ENCODE measurements at regions not wholly inside any gene's neighbourhood (a gene's known extent, or its start where the extent isn't known, plus 50 kb on each side); places are given as distances from the start of the nearest gene placed in this dataset.

- H3K27ac ChIP-seq, result no peak overlapping the region
- no peaks in the 10 kb centered on the region for H3K9me3 ChIP-seq (ENCODE audit: severe bottlenecking)
- DNase-seq, result no peak
- H3K36me3 ChIP-seq, result no peaks in the 10 kb centered on the region
- no peaks in the 10 kb centered on the region for H3K27me3 ChIP-seq (ENCODE audit: insufficient read depth, low read depth, severe bottlenecking)
- no peak overlapping the region for H3K4me3 ChIP-seq (ENCODE audit: low read depth, low read length)
- TF ChIP-seq CTCF (IDR thresholded peaks at IDR 0.05; ENCODE audit: low read depth, low read length), result no peak
Measured at GRCh38 chr15:55017635-55018034, 179.1 kb downstream of the RSL24D1 start.

- no peaks in the 10 kb centered on the region for H3K36me3 ChIP-seq
- H3K27ac ChIP-seq, result no peak overlapping the region
- no peak for DNase-seq
- TF ChIP-seq CTCF (IDR thresholded peaks at IDR 0.05; ENCODE audit: low read depth, low read length), result no peak
- no peaks in the 10 kb centered on the region for H3K27me3 ChIP-seq (ENCODE audit: insufficient read depth, low read depth, severe bottlenecking)
- no peaks in the 10 kb centered on the region for H3K9me3 ChIP-seq (ENCODE audit: severe bottlenecking)
- no peak overlapping the region for H3K4me3 ChIP-seq (ENCODE audit: low read depth, low read length)
Measured at GRCh38 chr15:55016225-55016624, 180.5 kb downstream of the RSL24D1 start.

- no peak for TF ChIP-seq CTCF (IDR thresholded peaks at IDR 0.05; ENCODE audit: low read depth, low read length)
- Histone ChIP-seq H3K36me3 (no peaks in the 10 kb centered on the region), H3K9me3 (ENCODE audit: severe bottlenecking) (no peaks in the 10 kb centered on the region), H3K27ac (no peak overlapping the region), H3K4me3 (ENCODE audit: low read depth, low read length) (no peak overlapping the region), H3K27me3 (ENCODE audit: insufficient read depth, low read depth, severe bottlenecking) (no peaks in the 10 kb centered on the region)
- DNase-seq, result no peak
Measured at GRCh38 chr15:55015093-55015445, 181.7 kb downstream of the RSL24D1 start.

GRCh38 chr15:55014391-55015092 is 182.2 kb downstream of the RSL24D1 start:
- Histone ChIP-seq H3K36me3 (no peaks in the 10 kb centered on the region), H3K27ac (no peak overlapping the region), H3K4me3 (ENCODE audit: low read depth, low read length) (no peak overlapping the region), H3K27me3 (ENCODE audit: insufficient read depth, low read depth, severe bottlenecking) (no peaks in the 10 kb centered on the region), H3K9me3 (ENCODE audit: severe bottlenecking) (no peaks in the 10 kb centered on the region)
- no peak for TF ChIP-seq CTCF (IDR thresholded peaks at IDR 0.05; ENCODE audit: low read depth, low read length)
- DNase-seq, result no peak

DNA sequence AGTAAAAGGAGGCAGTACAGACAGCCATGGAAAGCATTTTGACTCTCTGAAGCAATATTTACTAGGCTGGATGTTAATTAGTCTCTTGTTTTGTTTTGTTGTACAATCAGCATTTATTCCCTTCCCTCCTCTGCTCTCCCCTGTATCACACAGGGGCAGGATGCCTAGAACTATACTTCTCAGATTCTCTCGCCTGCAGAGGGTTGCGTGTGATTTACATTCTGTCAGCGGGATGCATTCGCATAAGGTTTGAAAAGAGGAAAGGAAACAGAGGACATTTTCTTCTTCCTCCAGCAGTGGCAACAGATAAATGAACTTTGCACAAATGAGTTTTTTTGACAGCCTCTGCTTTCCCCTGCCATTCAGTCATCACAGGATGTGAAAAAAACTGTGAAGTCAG is 188.3 kb downstream of the RSL24D1 start:
- no peak for DNase-seq
- TF ChIP-seq CTCF (IDR thresholded peaks at IDR 0.05; ENCODE audit: low read depth, low read length), result no peak
- Histone ChIP-seq H3K36me3 (no peaks in the 10 kb centered on the region), H3K27me3 (ENCODE audit: insufficient read depth, low read depth, severe bottlenecking) (no peaks in the 10 kb centered on the region), H3K4me3 (ENCODE audit: low read depth, low read length) (no peak overlapping the region), H3K27ac (no peak overlapping the region), H3K9me3 (ENCODE audit: severe bottlenecking) (no peaks in the 10 kb centered on the region)

DNA sequence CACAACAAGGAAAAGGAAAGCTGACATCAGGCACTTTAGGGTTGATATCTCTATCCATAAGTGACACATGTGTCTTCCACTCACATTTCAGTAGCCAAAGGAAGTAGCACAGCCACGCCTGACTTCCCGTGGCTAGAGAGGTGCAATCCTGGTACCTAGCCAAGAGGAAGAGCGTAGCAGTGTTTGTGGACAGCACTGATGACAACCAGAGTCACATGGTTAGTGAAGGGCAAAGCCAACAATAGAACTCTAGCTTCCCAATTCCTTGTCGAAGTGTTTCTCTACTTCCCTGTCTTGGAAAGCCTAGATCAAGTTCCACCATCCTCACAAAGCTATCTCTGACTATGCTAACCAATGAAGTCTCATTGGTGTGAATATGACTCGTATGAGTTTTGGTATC is 189.2 kb downstream of the RSL24D1 start:
- no peak overlapping the region for H3K27ac ChIP-seq
- TF ChIP-seq CTCF (IDR thresholded peaks at IDR 0.05; ENCODE audit: low read depth, low read length), result no peak

More for the DNA sequence above, 189.2 kb downstream of the RSL24D1 start:
- no peak for DNase-seq
- no peaks in the 10 kb centered on the region for H3K36me3 ChIP-seq
- no peaks in the 10 kb centered on the region for H3K9me3 ChIP-seq (ENCODE audit: severe bottlenecking)
- no peak overlapping the region for H3K4me3 ChIP-seq (ENCODE audit: low read depth, low read length)
- no peaks in the 10 kb centered on the region for H3K27me3 ChIP-seq (ENCODE audit: insufficient read depth, low read depth, severe bottlenecking)

Measured in WERI-Rb-1 (cell line).